Fibroblast of peridontal ligament (primary cell): ENCODE measurements at regions not wholly inside any gene's neighbourhood (a gene's known extent, or its start where the extent isn't known, plus 50 kb on each side); places are given as distances from the start of the nearest gene placed in this dataset.
A peak's percentile ranks its signal among the peaks of the same experiment; 100 is the strongest.
"Not testable (repeated sequence)": the region's sequence is repeated elsewhere in the genome, so short reads cannot be mapped to it uniquely, and the experiment has no call there.

ENCODE experiments used
- DNase-seq: peaks from one replicate; pipeline ENCODE4 v3.0.0-alpha.2; 2010; ENCODE audit errors: extremely low read depth

DNA sequence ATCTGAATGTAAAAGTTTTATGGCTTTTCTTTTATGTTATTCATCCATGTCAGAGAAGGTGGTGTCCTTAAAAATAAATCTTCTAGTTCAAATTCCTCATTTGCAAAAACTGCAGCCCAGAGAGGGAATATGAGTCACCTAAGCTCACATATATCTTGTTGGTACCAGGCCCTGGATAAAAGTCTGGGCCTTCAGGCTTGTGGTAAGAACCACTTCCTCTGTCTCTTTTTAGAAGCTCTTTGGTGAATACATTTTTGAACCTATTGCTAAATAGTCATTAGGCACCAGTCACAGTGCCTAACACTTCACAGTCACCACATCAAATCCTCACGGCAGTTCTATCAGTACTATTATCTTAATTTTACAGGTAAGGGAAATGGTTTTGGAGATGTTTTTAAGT lies 199.2 kb downstream of the KCNS3 start:
- DNase-seq, result peak; percentile 68

- peak; percentile 11 for DNase-seq
Observed at GRCh38 chr2:18077231-18077630, 198.8 kb downstream of the KCNS3 start.

GRCh38 chr2:18074476-18074875 lies 196.0 kb downstream of the KCNS3 start:
- DNase-seq, result no peak

- no peak for DNase-seq
Observed at GRCh38 chr2:18073601-18074000, 195.1 kb downstream of the KCNS3 start.

DNA sequence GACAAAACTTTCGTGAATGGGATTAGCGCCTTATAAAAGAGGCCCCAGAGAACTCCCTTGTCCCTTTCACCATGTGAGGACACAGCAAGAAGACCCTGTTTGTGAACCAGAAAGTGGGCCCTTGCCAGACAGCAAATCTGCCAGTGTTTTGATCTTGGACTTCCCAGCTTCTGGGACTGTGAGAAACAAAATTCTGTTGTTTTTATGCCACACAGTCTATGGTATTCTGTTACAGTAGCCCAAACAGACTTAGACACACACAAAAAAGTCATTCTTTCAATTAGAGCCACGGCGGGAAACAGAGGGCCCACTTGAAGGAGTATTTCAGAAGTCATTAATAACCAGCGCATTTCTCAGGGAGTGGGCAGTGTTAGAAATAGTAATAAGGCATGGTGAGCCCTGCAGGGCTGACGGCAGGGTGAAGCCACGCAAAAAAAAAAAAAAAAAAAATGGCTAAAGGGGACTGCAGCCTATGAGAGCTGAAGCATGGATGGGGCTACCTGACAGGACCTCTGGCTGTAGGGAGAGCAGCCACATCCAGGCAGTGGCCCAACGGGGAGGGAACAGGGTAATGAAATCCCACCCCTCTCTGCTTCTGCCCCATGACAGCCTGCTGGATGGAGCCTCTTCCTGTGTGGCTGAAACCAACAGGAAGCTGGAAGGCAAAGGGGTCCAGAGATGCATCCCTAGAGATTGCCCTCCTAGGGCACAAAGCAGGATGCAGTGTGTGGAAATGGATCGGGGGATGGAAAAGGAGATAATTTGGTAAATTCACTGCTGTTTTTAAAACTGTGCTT lies 189.3 kb downstream of the KCNS3 start:
- DNase-seq, result no peak

GRCh38 chr2:18066894-18067293 lies 188.4 kb downstream of the KCNS3 start:
- DNase-seq, result no peak

DNA sequence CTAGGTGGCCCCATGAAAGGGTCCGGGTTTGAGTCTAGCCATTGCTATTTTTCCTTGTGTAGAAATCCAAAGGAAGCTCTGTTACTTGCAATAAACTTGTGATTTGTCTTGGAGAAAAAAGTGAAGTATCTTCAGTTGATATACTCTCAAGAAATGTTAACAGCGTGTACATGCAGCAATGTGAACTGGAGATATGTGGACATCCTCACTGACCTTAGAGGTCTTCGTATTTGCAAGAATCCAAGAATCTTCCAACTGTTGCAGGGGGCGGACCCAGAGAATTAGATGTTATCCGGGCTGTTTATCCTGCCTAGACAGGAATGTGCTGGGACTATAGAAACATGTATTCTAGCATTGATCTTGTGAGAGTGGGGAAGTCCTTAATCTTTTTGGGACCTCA lies 187.6 kb downstream of the KCNS3 start:
- no peak for DNase-seq

DNA sequence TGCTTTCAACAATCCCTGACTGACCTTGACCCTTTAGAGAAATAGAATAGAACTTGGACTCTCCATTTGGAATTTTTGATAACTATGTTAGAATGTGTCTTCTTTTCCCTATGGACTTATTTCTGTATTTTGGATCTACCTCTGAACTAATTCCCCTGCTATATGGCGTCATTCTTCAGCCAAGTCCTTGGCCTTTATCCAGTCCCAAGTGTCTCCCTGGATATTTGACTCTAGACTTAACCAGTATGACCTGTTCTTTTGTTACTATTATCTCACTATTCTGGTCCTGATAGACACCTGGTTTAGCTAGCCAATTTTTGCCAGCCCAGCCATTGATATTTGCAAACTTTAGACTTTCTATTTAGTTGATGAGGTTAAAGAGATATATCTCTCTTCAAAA lies 186.8 kb downstream of the KCNS3 start:
- no peak for DNase-seq

DNA sequence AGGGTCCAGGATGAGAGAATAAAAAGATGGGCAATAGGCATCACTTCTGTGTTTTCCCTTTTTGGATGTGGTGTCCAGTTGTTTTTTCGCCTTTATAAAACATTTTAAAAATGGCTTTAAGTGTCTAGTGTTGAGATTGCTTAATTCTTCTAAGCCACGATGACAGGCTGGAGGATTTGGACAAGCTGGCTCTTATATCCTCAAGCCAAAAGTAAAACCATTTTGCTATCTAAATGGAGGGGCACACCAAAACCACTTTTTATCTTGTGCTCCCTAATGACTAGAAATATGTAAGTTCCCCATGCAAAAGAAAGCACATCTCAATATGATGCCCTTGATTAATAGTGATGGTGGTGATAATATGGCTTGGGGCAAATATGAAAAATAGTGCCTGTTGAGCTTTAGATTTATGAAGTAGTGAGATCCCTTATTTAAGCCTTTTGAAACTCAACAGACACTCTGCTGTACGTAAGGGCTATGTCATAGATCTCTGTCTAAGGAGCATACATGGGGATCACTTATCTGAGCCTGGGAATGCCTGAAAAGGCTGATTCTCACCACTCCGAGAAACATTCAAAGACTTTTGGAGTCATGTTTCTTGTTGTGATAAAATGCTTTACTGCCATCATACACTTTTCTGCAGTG lies 185.5 kb downstream of the KCNS3 start:
- peak; percentile 35 for DNase-seq

- DNase-seq, result no peak
Observed at GRCh38 chr2:18062892-18063291, 184.4 kb downstream of the KCNS3 start.

- no peak for DNase-seq
Observed at GRCh38 chr2:18061717-18062116, 183.2 kb downstream of the KCNS3 start.

GRCh38 chr2:18057657-18058056 lies 179.2 kb downstream of the KCNS3 start:
- peak; percentile 22 for DNase-seq

DNA sequence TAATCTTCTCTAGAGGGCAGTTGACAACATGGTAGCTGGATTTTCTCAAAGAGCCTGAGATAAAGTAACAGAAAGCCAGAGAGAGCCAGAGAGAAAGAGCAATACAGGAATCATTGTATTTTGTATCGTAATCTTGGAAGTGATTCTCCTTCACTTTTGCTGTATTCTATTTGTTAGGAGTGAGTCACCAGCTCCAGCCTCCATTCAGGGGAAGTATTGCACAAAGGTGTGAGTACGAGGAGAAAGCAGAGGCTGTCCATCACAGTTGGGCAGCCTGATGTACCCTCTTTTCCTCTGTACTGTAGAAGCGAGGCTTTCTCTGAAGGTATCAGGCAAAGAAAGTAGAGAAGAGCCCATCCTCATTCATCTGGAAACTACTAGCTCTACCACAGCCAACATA lies 176.8 kb downstream of the KCNS3 start:
- no peak for DNase-seq

- DNase-seq, result no peak
Observed at GRCh38 chr2:18050001-18050400, 171.5 kb downstream of the KCNS3 start.

DNA sequence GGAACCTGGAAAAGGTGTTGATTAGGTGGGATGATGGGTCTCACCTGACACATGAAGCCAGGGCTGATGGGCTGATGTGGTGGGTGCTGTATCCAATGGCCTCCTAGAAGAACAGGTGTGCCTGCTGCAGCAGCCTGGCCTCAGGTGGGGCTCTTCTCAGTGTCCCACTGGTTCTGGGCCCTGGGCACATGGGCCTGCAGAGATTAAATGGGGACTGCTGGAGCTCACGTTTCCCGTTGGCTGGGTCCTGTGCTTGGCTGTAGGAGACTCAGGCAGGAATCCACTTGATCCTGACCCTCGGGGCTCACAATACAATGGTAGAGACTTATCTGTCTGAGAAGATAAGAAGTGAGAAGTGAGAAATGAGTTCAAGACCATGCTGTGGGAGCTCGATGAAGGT lies 170.9 kb downstream of the KCNS3 start:
- DNase-seq, result no peak

GRCh38 chr2:18047896-18048657 lies 169.6 kb downstream of the KCNS3 start:
- DNase-seq, result peak; percentile 36

- DNase-seq, result peak; percentile 17
Observed at GRCh38 chr2:18047213-18047611, 168.7 kb downstream of the KCNS3 start.

GRCh38 chr2:18046558-18047212 lies 168.2 kb downstream of the KCNS3 start:
- DNase-seq, result peak; percentile 62

DNA sequence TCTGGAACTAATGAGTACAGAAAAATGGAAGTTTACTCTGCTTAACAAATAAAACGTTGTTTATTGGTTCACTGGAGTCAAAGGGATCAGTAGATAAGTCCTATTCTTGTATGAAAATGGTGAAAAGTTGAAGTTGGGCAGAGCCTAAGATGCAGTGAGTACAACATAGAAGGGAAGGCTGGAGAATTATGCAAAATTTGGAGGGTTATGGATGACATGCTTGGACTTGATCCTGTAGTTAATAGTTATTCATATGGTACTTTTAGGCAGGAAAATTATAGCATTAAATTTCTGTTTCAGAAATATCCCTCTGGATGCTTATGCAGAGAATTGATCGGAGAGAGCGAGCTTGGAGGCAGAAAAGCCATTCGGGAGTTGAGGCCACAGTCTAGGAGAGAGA lies 167.6 kb downstream of the KCNS3 start:
- no peak for DNase-seq

- peak; percentile 11 for DNase-seq
Observed at GRCh38 chr2:18045230-18045629, 166.8 kb downstream of the KCNS3 start.

DNA sequence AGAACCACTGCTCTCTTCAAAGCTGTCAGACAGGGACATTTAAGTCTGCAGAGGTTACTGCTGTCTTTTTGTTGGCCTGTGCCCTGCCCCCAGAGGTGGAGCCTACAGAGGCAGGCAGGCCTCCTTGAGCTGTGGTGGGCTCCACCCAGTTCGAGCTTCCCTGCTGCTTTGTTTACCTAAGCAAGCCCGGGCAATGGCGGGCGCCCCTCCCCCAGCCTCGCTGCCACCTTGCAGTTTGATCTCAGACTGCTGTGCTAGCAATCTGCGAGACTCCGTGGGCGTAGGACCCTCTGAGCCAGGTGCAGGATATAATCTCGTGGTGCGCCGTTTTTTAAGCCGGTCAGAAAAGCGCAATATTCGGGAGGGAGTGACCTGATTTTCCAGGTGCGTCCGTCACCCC lies 138.9 kb downstream of the KCNS3 start:
- DNase-seq, result not testable (repeated sequence)

GRCh38 chr2:18009891-18010290 lies 131.4 kb downstream of the KCNS3 start:
- DNase-seq, result no peak
